ENCODE measurements at regions not wholly inside any gene's neighbourhood (a gene's known extent, or its start where the extent isn't known, plus 50 kb on each side); places are given as distances from the start of the nearest gene placed in this dataset.

- TF ChIP-seq CTCF (IDR thresholded peaks at IDR 0.05), result no peak
These were observed 393.2 kb downstream of the SHANK2 start for GRCh38 chr11:70859180-70859579.

- no peak for TF ChIP-seq CTCF (IDR thresholded peaks at IDR 0.05)
These were observed 391.5 kb downstream of the SHANK2 start for GRCh38 chr11:70860888-70861287.

- TF ChIP-seq CTCF (IDR thresholded peaks at IDR 0.05), result no peak
These were observed 390.8 kb downstream of the SHANK2 start for GRCh38 chr11:70861559-70861958.

GRCh38 chr11:70862093-70862492 is 390.3 kb downstream of the SHANK2 start:
- no peak for TF ChIP-seq CTCF (IDR thresholded peaks at IDR 0.05)

GRCh38 chr11:70863186-70863585 is 389.2 kb downstream of the SHANK2 start:
- no peak for TF ChIP-seq CTCF (IDR thresholded peaks at IDR 0.05)

GRCh38 chr11:70863993-70864392 is 388.4 kb downstream of the SHANK2 start:
- no peak for TF ChIP-seq CTCF (IDR thresholded peaks at IDR 0.05)

GRCh38 chr11:70865356-70865755 is 387.0 kb downstream of the SHANK2 start:
- no peak for TF ChIP-seq CTCF (IDR thresholded peaks at IDR 0.05)

- TF ChIP-seq CTCF (IDR thresholded peaks at IDR 0.05), result no peak
These were observed 385.5 kb downstream of the SHANK2 start for GRCh38 chr11:70866834-70867233.

Data from LNCAP (cell line).